Glutamatergic neuron (in vitro differentiated cells): ENCODE measurements at regions not wholly inside any gene's neighbourhood (a gene's known extent, or its start where the extent isn't known, plus 50 kb on each side); places are given as distances from the start of the nearest gene placed in this dataset.

Source experiments
- DNase-seq: peaks from one replicate; pipeline ENCODE4 v3.0.0; 2022
- H3K27ac Mint-ChIP-seq: one replicate; pipeline ENCODE4 v1.8.0; 2020; ENCODE audit warnings: mild to moderate bottlenecking, mixed read lengths, inconsistent platforms; ENCODE audit not compliant: unreplicated experiment
- H3K27me3 Mint-ChIP-seq: one replicate; pipeline ENCODE4 v1.8.0; 2020; ENCODE audit warnings: mild to moderate bottlenecking, moderate library complexity, mixed read lengths, inconsistent platforms; ENCODE audit not compliant: unreplicated experiment
- H3K36me3 Mint-ChIP-seq: one replicate; pipeline ENCODE4 v1.8.0; 2020; ENCODE audit warnings: mild to moderate bottlenecking, mixed read lengths, inconsistent platforms; ENCODE audit not compliant: unreplicated experiment
- H3K4me1 Mint-ChIP-seq: one replicate; pipeline ENCODE4 v1.8.0; 2020; ENCODE audit warnings: mild to moderate bottlenecking, low read depth, mixed read lengths, inconsistent platforms; ENCODE audit not compliant: unreplicated experiment
- H3K4me3 Mint-ChIP-seq: one replicate; pipeline ENCODE4 v1.8.0; 2020; ENCODE audit warnings: mild to moderate bottlenecking, mixed read lengths, inconsistent platforms; ENCODE audit not compliant: unreplicated experiment
- H3K9me3 Mint-ChIP-seq: one replicate; pipeline ENCODE4 v1.8.0; 2020; ENCODE audit warnings: mild to moderate bottlenecking, moderate library complexity, mixed read lengths, inconsistent platforms; ENCODE audit not compliant: unreplicated experiment
- TF ChIP-seq, protein P1 (sequence below): fragments of 200-600 bp; sonication (generic); IDR thresholded peaks from one replicate; pipeline ENCODE4 v1.5.0; 2021; ENCODE audit not compliant: partially characterized antibody, unreplicated experiment

- DNase-seq = no peak
- Mint-ChIP-seq H3K4me1 (no peaks in the 10 kb centered on the region), H3K9me3 (peaks cover 2% of the 10 kb centered on the region), H3K4me3 (no peak overlapping the region), H3K36me3 (no peaks in the 10 kb centered on the region), H3K27me3 (no peaks in the 10 kb centered on the region), H3K27ac (no peak overlapping the region)
- TF ChIP-seq, protein P1, sequence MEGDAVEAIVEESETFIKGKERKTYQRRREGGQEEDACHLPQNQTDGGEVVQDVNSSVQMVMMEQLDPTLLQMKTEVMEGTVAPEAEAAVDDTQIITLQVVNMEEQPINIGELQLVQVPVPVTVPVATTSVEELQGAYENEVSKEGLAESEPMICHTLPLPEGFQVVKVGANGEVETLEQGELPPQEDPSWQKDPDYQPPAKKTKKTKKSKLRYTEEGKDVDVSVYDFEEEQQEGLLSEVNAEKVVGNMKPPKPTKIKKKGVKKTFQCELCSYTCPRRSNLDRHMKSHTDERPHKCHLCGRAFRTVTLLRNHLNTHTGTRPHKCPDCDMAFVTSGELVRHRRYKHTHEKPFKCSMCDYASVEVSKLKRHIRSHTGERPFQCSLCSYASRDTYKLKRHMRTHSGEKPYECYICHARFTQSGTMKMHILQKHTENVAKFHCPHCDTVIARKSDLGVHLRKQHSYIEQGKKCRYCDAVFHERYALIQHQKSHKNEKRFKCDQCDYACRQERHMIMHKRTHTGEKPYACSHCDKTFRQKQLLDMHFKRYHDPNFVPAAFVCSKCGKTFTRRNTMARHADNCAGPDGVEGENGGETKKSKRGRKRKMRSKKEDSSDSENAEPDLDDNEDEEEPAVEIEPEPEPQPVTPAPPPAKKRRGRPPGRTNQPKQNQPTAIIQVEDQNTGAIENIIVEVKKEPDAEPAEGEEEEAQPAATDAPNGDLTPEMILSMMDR = no peak
These were observed 138.4 kb downstream of the ATP23 start for GRCh38 chr12:58079806-58080205.

DNA sequence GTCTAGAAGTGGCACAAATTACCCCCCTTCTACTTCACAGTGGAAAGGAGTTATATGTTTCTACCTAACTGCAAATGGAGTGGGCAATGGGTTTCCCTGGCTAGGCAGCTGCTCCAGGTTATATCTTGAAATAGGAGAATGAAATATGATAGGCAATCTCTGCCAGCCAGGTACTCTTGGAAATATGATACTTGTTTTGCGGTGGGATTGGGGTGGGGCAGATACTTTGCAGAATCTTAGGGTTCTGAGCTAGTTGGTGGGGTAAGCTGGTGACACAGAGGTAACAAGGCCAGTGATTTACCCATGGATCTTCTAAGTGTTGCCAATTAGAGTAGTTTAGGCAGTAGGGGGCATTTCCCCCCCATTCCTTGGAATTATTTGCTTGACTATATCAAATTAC lies 140.1 kb downstream of the ATP23 start:
- H3K4me1 Mint-ChIP-seq = no peaks in the 10 kb centered on the region
- no peaks in the 10 kb centered on the region for H3K27me3 Mint-ChIP-seq
- DNase-seq = no peak
- no peak overlapping the region for H3K4me3 Mint-ChIP-seq
- H3K36me3 Mint-ChIP-seq = no peaks in the 10 kb centered on the region
- H3K9me3 Mint-ChIP-seq = peaks cover 2% of the 10 kb centered on the region
- H3K27ac Mint-ChIP-seq = no peak overlapping the region
- TF ChIP-seq, protein P1 = no peak

DNA sequence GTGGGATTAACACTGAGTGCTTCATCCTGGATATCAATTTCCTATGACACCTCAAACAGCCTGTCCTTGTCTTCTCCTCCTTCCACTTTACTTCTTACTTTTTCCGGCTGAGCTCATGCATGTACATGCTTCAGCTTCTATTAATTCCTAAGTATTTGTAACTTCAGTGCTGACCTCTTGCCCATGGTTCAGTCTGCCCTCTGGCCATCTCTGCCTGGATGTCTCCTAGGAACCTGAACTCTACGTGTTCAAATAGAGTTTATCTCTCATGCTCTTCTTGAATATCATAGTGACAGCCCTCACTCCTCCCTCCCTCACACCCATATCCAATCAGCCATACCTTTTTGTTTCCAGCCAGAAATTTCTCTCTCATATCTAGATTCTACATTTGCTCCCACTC lies 141.6 kb downstream of the ATP23 start:
- Mint-ChIP-seq H3K9me3 (peaks cover 2% of the 10 kb centered on the region), H3K36me3 (no peaks in the 10 kb centered on the region)

GRCh38 chr12:58086006-58086405 lies 144.6 kb downstream of the ATP23 start:
- Mint-ChIP-seq H3K9me3 (no peaks in the 10 kb centered on the region), H3K4me3 (no peak overlapping the region), H3K36me3 (no peaks in the 10 kb centered on the region), H3K4me1 (no peaks in the 10 kb centered on the region), H3K27ac (no peak overlapping the region), H3K27me3 (no peaks in the 10 kb centered on the region)
- no peak for DNase-seq
- TF ChIP-seq, protein P1 = no peak

More for the DNA sequence above, 141.6 kb downstream of the ATP23 start:
- H3K27me3 Mint-ChIP-seq = no peaks in the 10 kb centered on the region
- H3K27ac Mint-ChIP-seq = no peak overlapping the region
- TF ChIP-seq, protein P1 = no peak
- no peak for DNase-seq
- no peak overlapping the region for H3K4me3 Mint-ChIP-seq
- H3K4me1 Mint-ChIP-seq = no peaks in the 10 kb centered on the region

DNA sequence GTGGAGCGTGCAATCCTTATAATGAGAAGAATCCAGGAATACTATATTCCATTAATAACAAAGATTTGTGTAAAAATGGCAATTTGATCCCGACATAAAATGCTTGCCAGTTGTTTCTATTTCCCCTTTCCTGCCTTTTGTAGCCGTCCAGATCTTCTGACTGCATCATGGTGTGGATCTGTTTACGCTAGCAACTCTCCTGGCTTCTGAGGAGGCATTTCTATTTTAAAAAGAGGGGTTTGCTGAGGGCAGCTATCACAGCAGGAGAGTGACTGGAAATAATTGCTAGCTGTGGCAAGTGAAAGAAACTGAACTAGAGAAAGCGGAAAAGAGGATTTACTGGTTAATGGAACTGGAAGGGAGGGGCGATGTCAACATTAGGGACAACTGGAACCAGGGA lies 145.6 kb downstream of the ATP23 start:
- Mint-ChIP-seq H3K4me1 (no peaks in the 10 kb centered on the region), H3K27me3 (no peaks in the 10 kb centered on the region), H3K36me3 (no peaks in the 10 kb centered on the region), H3K27ac (no peak overlapping the region), H3K9me3 (no peaks in the 10 kb centered on the region), H3K4me3 (no peak overlapping the region)
- DNase-seq = no peak
- TF ChIP-seq, protein P1 = no peak
